MG63 (cell line): ENCODE measurements at regions not wholly inside any gene's neighbourhood (a gene's known extent, or its start where the extent isn't known, plus 50 kb on each side); places are given as distances from the start of the nearest gene placed in this dataset.

Experiments used
- DNase-seq: peaks from one replicate; pipeline ENCODE4 v3.0.0-alpha.2; 2020
- H3K27me3 ChIP-seq: fragments of 250-450 bp; sonication (Bioruptor Pico); 2 replicates; pipeline ENCODE4 v1.5.1; 2020; ENCODE audit warnings: mild to moderate bottlenecking, moderate library complexity
- H3K36me3 ChIP-seq: fragments of 250-450 bp; sonication (Bioruptor Pico); 2 replicates; pipeline ENCODE4 v1.5.1; 2020; ENCODE audit warnings: mild to moderate bottlenecking, moderate library complexity
- H3K4me3 ChIP-seq: fragments of 250-450 bp; sonication (Bioruptor Pico); 2 replicates; pipeline ENCODE4 v1.5.1; 2020; ENCODE audit warnings: mild to moderate bottlenecking, moderate library complexity
- H3K9me3 ChIP-seq: fragments of 250-450 bp; sonication (Bioruptor Pico); 2 replicates; pipeline ENCODE4 v1.5.1; 2020; ENCODE audit warnings: mild to moderate bottlenecking, moderate library complexity

- DNase-seq, result no peak
- Histone ChIP-seq H3K27me3 (no peaks in the 10 kb centered on the region), H3K36me3 (no peaks in the 10 kb centered on the region), H3K9me3 (peaks cover 15% of the 10 kb centered on the region), H3K4me3 (no peak overlapping the region)
Measured at GRCh38 chr2:240356700-240357640, 78.5 kb upstream of the GPC1 start.

- no peaks in the 10 kb centered on the region for H3K36me3 ChIP-seq
- DNase-seq, result no peak
- H3K4me3 ChIP-seq, result no peak overlapping the region
- H3K9me3 ChIP-seq, result peaks cover 15% of the 10 kb centered on the region
- H3K27me3 ChIP-seq, result no peaks in the 10 kb centered on the region
Measured at GRCh38 chr2:240357641-240358012, 77.8 kb upstream of the GPC1 start.

- no peak for DNase-seq
- no peaks in the 10 kb centered on the region for H3K27me3 ChIP-seq
- H3K36me3 ChIP-seq, result no peaks in the 10 kb centered on the region
- peaks cover 15% of the 10 kb centered on the region for H3K9me3 ChIP-seq
- H3K4me3 ChIP-seq, result no peak overlapping the region
Measured at GRCh38 chr2:240358080-240358479, 77.4 kb upstream of the GPC1 start.

GRCh38 chr2:240358821-240359397, 76.6 kb upstream of the GPC1 start:
- DNase-seq, result no peak
- no peaks in the 10 kb centered on the region for H3K27me3 ChIP-seq
- H3K4me3 ChIP-seq, result no peak overlapping the region
- no peaks in the 10 kb centered on the region for H3K36me3 ChIP-seq
- H3K9me3 ChIP-seq, result peaks cover 15% of the 10 kb centered on the region

- DNase-seq, result no peak
- Histone ChIP-seq H3K9me3 (peaks cover 15% of the 10 kb centered on the region), H3K4me3 (no peak overlapping the region), H3K36me3 (no peaks in the 10 kb centered on the region), H3K27me3 (no peaks in the 10 kb centered on the region)
Measured at GRCh38 chr2:240359695-240360094, 75.8 kb upstream of the GPC1 start.

- peaks cover 15% of the 10 kb centered on the region for H3K9me3 ChIP-seq
- no peaks in the 10 kb centered on the region for H3K27me3 ChIP-seq
- H3K4me3 ChIP-seq, result no peak overlapping the region
- DNase-seq, result no peak
- no peaks in the 10 kb centered on the region for H3K36me3 ChIP-seq
Measured at GRCh38 chr2:240360645-240361475, 74.6 kb upstream of the GPC1 start.

- Histone ChIP-seq H3K9me3 (peaks cover 15% of the 10 kb centered on the region), H3K36me3 (no peaks in the 10 kb centered on the region), H3K27me3 (no peaks in the 10 kb centered on the region), H3K4me3 (no peak overlapping the region)
- no peak for DNase-seq
Measured at GRCh38 chr2:240362216-240362755, 73.2 kb upstream of the GPC1 start.

GRCh38 chr2:240362826-240363745, 72.4 kb upstream of the GPC1 start:
- no peak overlapping the region for H3K4me3 ChIP-seq
- no peak for DNase-seq
- H3K9me3 ChIP-seq, result peaks cover 15% of the 10 kb centered on the region
- no peaks in the 10 kb centered on the region for H3K27me3 ChIP-seq
- no peaks in the 10 kb centered on the region for H3K36me3 ChIP-seq

- Histone ChIP-seq H3K4me3 (no peak overlapping the region), H3K27me3 (no peaks in the 10 kb centered on the region), H3K9me3 (peaks cover 15% of the 10 kb centered on the region), H3K36me3 (no peaks in the 10 kb centered on the region)
- DNase-seq, result no peak
Measured at GRCh38 chr2:240363746-240364581, 71.5 kb upstream of the GPC1 start.

GRCh38 chr2:240364582-240364960, 70.9 kb upstream of the GPC1 start:
- Histone ChIP-seq H3K4me3 (no peak overlapping the region), H3K36me3 (no peaks in the 10 kb centered on the region), H3K27me3 (no peaks in the 10 kb centered on the region), H3K9me3 (peaks cover 15% of the 10 kb centered on the region)
- DNase-seq, result no peak

- no peak for DNase-seq
- Histone ChIP-seq H3K36me3 (no peaks in the 10 kb centered on the region), H3K9me3 (peaks cover 12% of the 10 kb centered on the region), H3K27me3 (no peaks in the 10 kb centered on the region), H3K4me3 (no peak overlapping the region)
Measured at GRCh38 chr2:240364961-240365775, 70.3 kb upstream of the GPC1 start.

- Histone ChIP-seq H3K27me3 (no peaks in the 10 kb centered on the region), H3K36me3 (no peaks in the 10 kb centered on the region), H3K9me3 (peaks cover 3% of the 10 kb centered on the region), H3K4me3 (no peak overlapping the region)
- DNase-seq, result no peak
Measured at GRCh38 chr2:240365971-240366471, 69.4 kb upstream of the GPC1 start.

- Histone ChIP-seq H3K4me3 (no peak overlapping the region), H3K9me3 (no peaks in the 10 kb centered on the region), H3K27me3 (no peaks in the 10 kb centered on the region), H3K36me3 (no peaks in the 10 kb centered on the region)
- DNase-seq, result no peak
Measured at GRCh38 chr2:240366901-240367300, 68.6 kb upstream of the GPC1 start.

- no peaks in the 10 kb centered on the region for H3K9me3 ChIP-seq
- no peaks in the 10 kb centered on the region for H3K27me3 ChIP-seq
- no peaks in the 10 kb centered on the region for H3K36me3 ChIP-seq
- H3K4me3 ChIP-seq, result no peak overlapping the region
- no peak for DNase-seq
Measured at GRCh38 chr2:240367721-240368120, 67.7 kb upstream of the GPC1 start.
